ENCODE measurements at regions not wholly inside any gene's neighbourhood (a gene's known extent, or its start where the extent isn't known, plus 50 kb on each side); places are given as distances from the start of the nearest gene placed in this dataset.
"Not testable (repeated sequence)": the region's sequence is repeated elsewhere in the genome, so short reads cannot be mapped to it uniquely, and the experiment has no call there.

DNA sequence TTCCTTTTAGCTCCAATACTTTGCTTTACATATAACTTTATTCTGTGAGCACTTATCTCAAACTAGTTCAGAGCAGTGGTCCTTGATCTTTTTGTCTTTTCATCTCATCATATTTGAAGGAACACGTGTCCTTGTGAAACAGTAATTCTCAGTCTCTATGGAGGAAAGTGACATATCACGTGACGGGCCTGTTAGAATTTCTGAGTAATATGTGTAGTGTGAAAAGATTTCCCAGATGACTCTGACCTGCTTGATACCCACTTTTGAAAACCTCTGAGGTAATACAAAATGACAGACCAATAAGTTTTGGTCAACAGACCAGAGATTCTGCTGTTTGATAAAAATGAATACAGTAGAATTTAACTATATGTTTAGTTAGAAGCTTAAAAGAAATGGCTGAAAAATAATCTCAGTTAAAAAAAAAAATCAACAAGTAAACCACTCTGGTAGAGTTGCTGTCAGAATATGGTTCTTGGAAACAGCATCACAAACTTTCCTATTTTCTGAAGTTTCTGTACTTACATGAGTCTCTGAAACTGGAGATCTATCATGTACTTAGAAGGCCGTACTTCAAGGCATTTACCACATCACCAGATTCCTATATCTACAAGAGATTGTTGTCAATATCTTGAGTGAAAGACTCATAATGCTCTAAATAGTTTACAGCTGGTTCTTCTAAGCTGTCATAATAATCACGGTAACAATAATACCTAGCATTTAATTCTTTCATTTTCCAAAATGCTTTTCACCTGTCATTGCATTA, 590.2 kb upstream of the TBL1XR1 start:
- no peak overlapping the region for H3K4me3 ChIP-seq (ENCODE audit: low read depth in 1 of 3, low read length in 3 of 3)
- H3K36me3 ChIP-seq (ENCODE audit: control insufficient read depth in 3 of 3, insufficient read depth in 2 of 3, low read depth in 1 of 3, low read length in 3 of 3), result no peaks in the 10 kb centered on the region
- H3K9me3 ChIP-seq (ENCODE audit: control insufficient read depth in 2 of 2, insufficient read depth in 1 of 2, low read depth in 1 of 2, low read length in 1 of 2), result no peaks in the 10 kb centered on the region
- no peaks in the 10 kb centered on the region for H3K27me3 ChIP-seq (ENCODE audit: control insufficient read depth in 3 of 3, insufficient read depth in 3 of 3, low read length in 3 of 3)
- FAIRE-seq, result no peak
- no peak for DNase-seq
- 61 to 68% (median 67%) methylated on average over 5 of the region's 5 CpGs for WGBS, 3 donors
- no peak overlapping the region for H3K27ac ChIP-seq (ENCODE audit: low read depth in 1 of 3, low read length in 2 of 3)
- no peaks in the 10 kb centered on the region for H3K4me1 ChIP-seq (ENCODE audit: control insufficient read depth in 3 of 3, insufficient read depth in 2 of 3, low read depth in 1 of 3, low read length in 2 of 3)

DNA sequence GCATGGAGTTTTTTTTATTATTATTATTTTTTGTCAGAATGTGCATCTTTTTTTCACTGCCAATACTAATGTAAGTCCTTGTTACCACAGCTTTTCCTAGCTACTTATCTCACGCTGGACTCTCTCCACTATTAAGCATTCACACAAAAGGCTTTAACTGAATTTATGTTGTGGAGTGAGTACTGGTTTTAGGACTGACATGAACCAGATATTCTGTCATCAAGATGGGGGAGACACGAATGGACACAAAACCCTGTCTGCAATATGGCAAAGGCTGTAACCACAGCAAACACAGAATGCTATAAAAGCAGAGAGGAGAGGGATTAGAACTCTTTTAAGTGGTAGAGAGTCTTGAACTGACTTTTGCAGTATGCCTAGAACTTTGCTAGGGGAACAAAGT, 592.2 kb upstream of the TBL1XR1 start:
- H3K27me3 ChIP-seq (ENCODE audit: control insufficient read depth in 3 of 3, insufficient read depth in 3 of 3, low read length in 3 of 3), result no peaks in the 10 kb centered on the region
- H3K36me3 ChIP-seq (ENCODE audit: control insufficient read depth in 3 of 3, insufficient read depth in 2 of 3, low read depth in 1 of 3, low read length in 3 of 3), result no peaks in the 10 kb centered on the region
- no peaks in the 10 kb centered on the region for H3K9me3 ChIP-seq (ENCODE audit: control insufficient read depth in 2 of 2, insufficient read depth in 1 of 2, low read depth in 1 of 2, low read length in 1 of 2)
- H3K27ac ChIP-seq (ENCODE audit: low read depth in 1 of 3, low read length in 2 of 3), result no peak overlapping the region
- DNase-seq (no peak), FAIRE-seq (no peak)
- 88 to 89% (median 88%) methylated on average over 2 of the region's 2 CpGs for WGBS, 3 donors
- H3K4me1 ChIP-seq (ENCODE audit: control insufficient read depth in 3 of 3, insufficient read depth in 2 of 3, low read depth in 1 of 3, low read length in 2 of 3), result no peaks in the 10 kb centered on the region
- H3K4me3 ChIP-seq (ENCODE audit: low read depth in 1 of 3, low read length in 3 of 3), result no peak overlapping the region

DNA sequence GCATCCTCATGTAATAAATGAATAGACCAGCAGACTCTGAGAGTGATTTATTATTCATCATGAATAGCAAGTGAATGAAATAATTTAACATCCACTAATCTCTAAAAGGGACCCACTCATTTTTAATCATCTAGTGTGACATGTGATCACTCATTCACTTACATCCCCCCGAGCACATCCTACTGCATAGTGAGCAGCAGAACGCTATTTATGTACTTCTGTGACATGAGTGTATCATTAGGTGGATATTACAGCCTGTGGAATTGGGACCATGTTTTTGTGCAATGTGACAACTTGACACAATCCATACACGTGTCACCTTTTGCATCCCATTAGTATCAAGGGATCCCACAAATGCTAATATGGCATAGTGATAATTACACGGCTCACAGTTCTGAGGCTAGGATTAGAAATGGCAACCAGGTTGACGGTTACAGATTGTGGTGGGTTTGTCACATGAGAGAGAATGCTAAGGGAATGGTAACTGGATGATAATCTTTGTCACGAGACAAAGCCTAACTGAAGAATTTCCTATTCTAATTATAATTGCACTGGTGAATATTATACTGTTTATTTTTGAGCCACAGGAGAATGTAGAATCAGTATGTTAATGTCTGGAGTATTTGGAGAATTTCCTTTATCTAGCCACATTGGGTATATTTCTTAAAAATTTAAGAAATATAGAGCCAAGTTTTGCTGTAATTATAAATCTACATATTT, 595.2 kb upstream of the TBL1XR1 start:
- no peak overlapping the region for H3K27ac ChIP-seq (ENCODE audit: low read depth in 1 of 3, low read length in 2 of 3)
- no peak for FAIRE-seq
- WGBS, 3 donors, result 90 to 96% (median 96%) methylated on average over 6 of the region's 6 CpGs

DNA sequence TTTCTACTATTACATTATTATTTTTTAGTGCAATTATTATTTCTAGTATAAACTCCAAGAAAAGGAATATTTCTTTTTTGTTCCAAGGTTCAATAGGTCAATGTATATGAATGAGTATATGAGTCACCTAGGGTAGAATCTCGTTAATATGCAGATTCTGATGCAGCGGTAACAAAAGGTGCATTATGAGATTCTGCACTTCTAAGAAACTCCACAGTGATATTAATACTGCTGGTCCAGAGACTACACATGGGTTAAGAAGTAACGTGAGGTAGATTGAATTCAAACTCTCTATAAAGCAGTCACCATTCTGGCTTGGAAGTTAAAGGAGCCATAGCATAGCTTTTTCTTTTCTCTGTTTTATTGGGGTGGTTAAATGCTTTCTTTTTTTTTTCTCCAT, 596.2 kb upstream of the TBL1XR1 start:
- FAIRE-seq (no peak), DNase-seq (no peak)
- Histone ChIP-seq H3K36me3 (ENCODE audit: control insufficient read depth in 3 of 3, insufficient read depth in 2 of 3, low read depth in 1 of 3, low read length in 3 of 3) (no peaks in the 10 kb centered on the region), H3K4me1 (ENCODE audit: control insufficient read depth in 3 of 3, insufficient read depth in 2 of 3, low read depth in 1 of 3, low read length in 2 of 3) (no peaks in the 10 kb centered on the region), H3K27me3 (ENCODE audit: control insufficient read depth in 3 of 3, insufficient read depth in 3 of 3, low read length in 3 of 3) (no peaks in the 10 kb centered on the region), H3K9me3 (ENCODE audit: control insufficient read depth in 2 of 2, insufficient read depth in 1 of 2, low read depth in 1 of 2, low read length in 1 of 2) (no peaks in the 10 kb centered on the region), H3K4me3 (ENCODE audit: low read depth in 1 of 3, low read length in 3 of 3) (no peak overlapping the region), H3K27ac (ENCODE audit: low read depth in 1 of 3, low read length in 2 of 3) (no peak overlapping the region)
- 63 to 81% (median 72%) methylated on average over 3 of the region's 3 CpGs for WGBS, 3 donors

More for the DNA sequence above, 595.2 kb upstream of the TBL1XR1 start:
- Histone ChIP-seq H3K9me3 (ENCODE audit: control insufficient read depth in 2 of 2, insufficient read depth in 1 of 2, low read depth in 1 of 2, low read length in 1 of 2) (no peaks in the 10 kb centered on the region), H3K4me3 (ENCODE audit: low read depth in 1 of 3, low read length in 3 of 3) (no peak overlapping the region), H3K4me1 (ENCODE audit: control insufficient read depth in 3 of 3, insufficient read depth in 2 of 3, low read depth in 1 of 3, low read length in 2 of 3) (no peaks in the 10 kb centered on the region), H3K36me3 (ENCODE audit: control insufficient read depth in 3 of 3, insufficient read depth in 2 of 3, low read depth in 1 of 3, low read length in 3 of 3) (no peaks in the 10 kb centered on the region), H3K27me3 (ENCODE audit: control insufficient read depth in 3 of 3, insufficient read depth in 3 of 3, low read length in 3 of 3) (no peaks in the 10 kb centered on the region)
- DNase-seq, result no peak

DNA sequence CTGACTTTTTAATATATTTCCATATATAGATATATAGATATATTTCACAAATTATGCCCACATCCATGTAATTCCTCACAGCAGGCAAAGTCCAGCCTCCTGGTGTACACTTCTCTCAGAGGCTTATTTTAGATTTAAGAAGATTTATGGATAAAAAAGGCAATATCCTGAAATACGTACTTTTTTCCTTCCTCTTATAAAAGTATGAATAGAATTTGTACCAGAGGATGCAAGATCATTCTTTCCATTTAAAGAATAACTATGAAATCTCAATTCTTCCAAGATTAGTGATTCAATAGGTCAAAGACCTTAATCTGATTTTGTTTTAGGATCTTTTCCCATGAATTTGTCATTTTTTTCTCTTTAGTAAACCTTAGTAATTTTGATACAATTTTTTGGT, 597.9 kb upstream of the TBL1XR1 start:
- H3K4me3 ChIP-seq (ENCODE audit: low read depth in 1 of 3, low read length in 3 of 3), result no peak overlapping the region
- no peaks in the 10 kb centered on the region for H3K9me3 ChIP-seq (ENCODE audit: control insufficient read depth in 2 of 2, insufficient read depth in 1 of 2, low read depth in 1 of 2, low read length in 1 of 2)
- H3K4me1 ChIP-seq (ENCODE audit: control insufficient read depth in 3 of 3, insufficient read depth in 2 of 3, low read depth in 1 of 3, low read length in 2 of 3), result no peaks in the 10 kb centered on the region
- H3K27me3 ChIP-seq (ENCODE audit: control insufficient read depth in 3 of 3, insufficient read depth in 3 of 3, low read length in 3 of 3), result no peaks in the 10 kb centered on the region
- no peaks in the 10 kb centered on the region for H3K36me3 ChIP-seq (ENCODE audit: control insufficient read depth in 3 of 3, insufficient read depth in 2 of 3, low read depth in 1 of 3, low read length in 3 of 3)
- H3K27ac ChIP-seq (ENCODE audit: low read depth in 1 of 3, low read length in 2 of 3), result no peak overlapping the region
- 63 to 94% (median 90%) methylated on average over 1 of the region's 1 CpG for WGBS, 3 donors
- FAIRE-seq (no peak), DNase-seq (no peak)

DNA sequence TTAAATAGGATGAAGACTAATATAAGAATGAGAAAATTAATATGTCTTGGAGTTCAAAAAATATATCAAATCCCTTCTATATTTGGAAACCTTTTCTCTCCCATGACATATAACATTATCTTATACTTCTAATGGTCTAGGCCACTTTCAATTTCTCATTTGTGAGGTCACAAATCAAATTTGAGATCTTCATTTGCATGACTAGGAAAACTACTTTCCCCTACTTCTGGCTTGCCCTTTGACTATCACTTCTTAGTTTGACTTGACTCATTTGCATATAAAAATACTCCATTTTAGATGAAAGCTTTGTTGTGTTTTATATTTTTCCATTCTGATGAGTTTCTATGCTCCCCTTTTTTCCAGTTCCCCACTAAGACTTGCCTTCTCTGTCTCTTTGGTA, 598.6 kb upstream of the TBL1XR1 start:
- FAIRE-seq (no peak), DNase-seq (no peak)
- no peaks in the 10 kb centered on the region for H3K36me3 ChIP-seq (ENCODE audit: control insufficient read depth in 3 of 3, insufficient read depth in 2 of 3, low read depth in 1 of 3, low read length in 3 of 3)
- H3K9me3 ChIP-seq (ENCODE audit: control insufficient read depth in 2 of 2, insufficient read depth in 1 of 2, low read depth in 1 of 2, low read length in 1 of 2), result no peaks in the 10 kb centered on the region
- no peaks in the 10 kb centered on the region for H3K4me1 ChIP-seq (ENCODE audit: control insufficient read depth in 3 of 3, insufficient read depth in 2 of 3, low read depth in 1 of 3, low read length in 2 of 3)
- H3K27me3 ChIP-seq (ENCODE audit: control insufficient read depth in 3 of 3, insufficient read depth in 3 of 3, low read length in 3 of 3), result no peaks in the 10 kb centered on the region
- no peak overlapping the region for H3K27ac ChIP-seq (ENCODE audit: low read depth in 1 of 3, low read length in 2 of 3)
- no peak overlapping the region for H3K4me3 ChIP-seq (ENCODE audit: low read depth in 1 of 3, low read length in 3 of 3)

DNA sequence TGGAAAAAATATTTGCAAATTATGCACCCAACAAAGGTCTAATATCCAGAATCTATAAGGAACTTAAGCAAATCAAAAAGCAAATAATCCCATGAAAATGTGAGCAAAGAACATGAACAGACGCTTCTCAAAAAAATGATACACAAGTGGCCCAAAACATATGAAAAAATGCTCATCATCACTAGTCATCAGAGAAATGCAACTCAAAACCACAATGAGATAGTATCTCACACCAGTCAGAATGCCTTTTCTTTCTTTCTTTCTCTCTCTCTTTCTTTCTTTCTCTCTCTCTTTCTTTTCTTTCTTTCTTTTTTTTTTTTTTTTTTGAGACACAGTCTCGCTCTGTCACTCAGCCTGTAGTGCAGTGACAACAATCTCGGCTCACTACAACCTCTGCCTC, 602.9 kb upstream of the TBL1XR1 start:
- H3K27me3 ChIP-seq (ENCODE audit: control insufficient read depth in 3 of 3, insufficient read depth in 3 of 3, low read length in 3 of 3); FAIRE-seq; H3K9me3 ChIP-seq (ENCODE audit: control insufficient read depth in 2 of 2, insufficient read depth in 1 of 2, low read depth in 1 of 2, low read length in 1 of 2); H3K27ac ChIP-seq (ENCODE audit: low read depth in 1 of 3, low read length in 2 of 3); H3K4me3 ChIP-seq (ENCODE audit: low read depth in 1 of 3, low read length in 3 of 3); H3K36me3 ChIP-seq (ENCODE audit: control insufficient read depth in 3 of 3, insufficient read depth in 2 of 3, low read depth in 1 of 3, low read length in 3 of 3); DNase-seq; H3K4me1 ChIP-seq (ENCODE audit: control insufficient read depth in 3 of 3, insufficient read depth in 2 of 3, low read depth in 1 of 3, low read length in 2 of 3): not testable (repeated sequence)
- 87 to 91% (median 90%) methylated on average over 3 of the region's 3 CpGs for WGBS, 3 donors

DNA sequence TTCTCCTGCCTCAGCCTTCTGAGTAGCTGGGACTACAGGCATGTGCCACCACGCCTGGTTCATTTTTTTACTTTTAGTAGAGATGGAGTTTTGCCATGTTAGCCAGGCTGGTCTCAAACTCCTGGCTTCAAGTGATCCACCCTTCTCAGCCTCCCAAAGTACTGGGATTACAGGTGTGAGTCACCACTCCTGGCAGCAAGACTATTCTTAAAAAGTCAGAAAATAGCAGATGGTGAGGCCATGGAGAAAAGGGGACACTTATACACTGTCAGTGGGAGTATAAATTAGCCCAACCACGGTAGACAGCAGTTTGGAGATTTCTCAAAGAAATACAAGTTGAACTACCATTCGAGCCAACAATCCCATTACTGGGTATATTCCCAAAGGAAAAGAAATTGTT, 603.3 kb upstream of the TBL1XR1 start:
- 72 to 93% (median 75%) methylated on average over 3 of the region's 3 CpGs for WGBS, 3 donors
- FAIRE-seq (no peak), DNase-seq (no peak)

More for the DNA sequence above, 603.3 kb upstream of the TBL1XR1 start:
- Histone ChIP-seq H3K9me3 (ENCODE audit: control insufficient read depth in 2 of 2, insufficient read depth in 1 of 2, low read depth in 1 of 2, low read length in 1 of 2) (no peaks in the 10 kb centered on the region), H3K27me3 (ENCODE audit: control insufficient read depth in 3 of 3, insufficient read depth in 3 of 3, low read length in 3 of 3) (no peaks in the 10 kb centered on the region), H3K27ac (ENCODE audit: low read depth in 1 of 3, low read length in 2 of 3) (no peak overlapping the region), H3K4me3 (ENCODE audit: low read depth in 1 of 3, low read length in 3 of 3) (no peak overlapping the region), H3K4me1 (ENCODE audit: control insufficient read depth in 3 of 3, insufficient read depth in 2 of 3, low read depth in 1 of 3, low read length in 2 of 3) (no peaks in the 10 kb centered on the region), H3K36me3 (ENCODE audit: control insufficient read depth in 3 of 3, insufficient read depth in 2 of 3, low read depth in 1 of 3, low read length in 3 of 3) (no peaks in the 10 kb centered on the region)

All from small intestine (tissue), 7 donors.